Medulla oblongata (tissue), 1 donor: ENCODE measurements at regions not wholly inside any gene's neighbourhood (a gene's known extent, or its start where the extent isn't known, plus 50 kb on each side); places are given as distances from the start of the nearest gene placed in this dataset.
A peak's percentile ranks its signal among the peaks of the same experiment; 100 is the strongest.
"Not testable (repeated sequence)": the region's sequence is repeated elsewhere in the genome, so short reads cannot be mapped to it uniquely, and the experiment has no call there.

Experiments used
- DNase-seq: peaks from one replicate; pipeline ENCODE4 v3.0.0-alpha.2; 2015; ENCODE audit errors: extremely low spot score

GRCh38 chr20:51305316-51306052, 237.0 kb downstream of the NFATC2 start:
- DNase-seq: no peak

- no peak for DNase-seq
These were observed 238.5 kb downstream of the NFATC2 start for GRCh38 chr20:51303731-51304670.

GRCh38 chr20:51301026-51301425, 241.5 kb downstream of the NFATC2 start:
- no peak for DNase-seq

- no peak for DNase-seq
These were observed 242.4 kb downstream of the NFATC2 start for GRCh38 chr20:51300104-51300503.

- DNase-seq: no peak
These were observed 243.1 kb downstream of the NFATC2 start for GRCh38 chr20:51299413-51299812.

GRCh38 chr20:51298141-51298749, 244.3 kb downstream of the NFATC2 start:
- DNase-seq: no peak

- no peak for DNase-seq
These were observed 254.7 kb downstream of the NFATC2 start for GRCh38 chr20:51287628-51288413.

- DNase-seq: no peak
These were observed 255.8 kb downstream of the NFATC2 start for GRCh38 chr20:51286758-51287157.

- DNase-seq: no peak
These were observed 256.8 kb downstream of the NFATC2 start for GRCh38 chr20:51285684-51286083.

- peak; percentile 57 for DNase-seq
These were observed 257.6 kb downstream of the NFATC2 start for GRCh38 chr20:51284871-51285270.

- no peak for DNase-seq
These were observed 258.3 kb downstream of the NFATC2 start for GRCh38 chr20:51284176-51284575.

GRCh38 chr20:51281521-51281920, 258.6 kb upstream of the KCNG1 start:
- no peak for DNase-seq

GRCh38 chr20:51280047-51280446, 257.1 kb upstream of the KCNG1 start:
- DNase-seq: no peak

- DNase-seq: no peak
These were observed 255.1 kb upstream of the KCNG1 start for GRCh38 chr20:51277961-51278360.

GRCh38 chr20:51276296-51276695, 253.4 kb upstream of the KCNG1 start:
- DNase-seq: no peak

GRCh38 chr20:51275826-51276225, 252.9 kb upstream of the KCNG1 start:
- no peak for DNase-seq

- no peak for DNase-seq
These were observed 252.3 kb upstream of the KCNG1 start for GRCh38 chr20:51275181-51275580.

- peak; percentile 11 for DNase-seq
These were observed 249.5 kb upstream of the KCNG1 start for GRCh38 chr20:51272401-51272800.

GRCh38 chr20:51271931-51272330, 249.0 kb upstream of the KCNG1 start:
- peak; percentile 5 for DNase-seq

- DNase-seq: not testable (repeated sequence)
These were observed 248.4 kb upstream of the KCNG1 start for GRCh38 chr20:51271289-51271688.

- DNase-seq: no peak
These were observed 246.8 kb upstream of the KCNG1 start for GRCh38 chr20:51269671-51270070.

- no peak for DNase-seq
These were observed 244.8 kb upstream of the KCNG1 start for GRCh38 chr20:51267679-51268078.
